ENCODE measurements at regions not wholly inside any gene's neighbourhood (a gene's known extent, or its start where the extent isn't known, plus 50 kb on each side); places are given as distances from the start of the nearest gene placed in this dataset.

DNA sequence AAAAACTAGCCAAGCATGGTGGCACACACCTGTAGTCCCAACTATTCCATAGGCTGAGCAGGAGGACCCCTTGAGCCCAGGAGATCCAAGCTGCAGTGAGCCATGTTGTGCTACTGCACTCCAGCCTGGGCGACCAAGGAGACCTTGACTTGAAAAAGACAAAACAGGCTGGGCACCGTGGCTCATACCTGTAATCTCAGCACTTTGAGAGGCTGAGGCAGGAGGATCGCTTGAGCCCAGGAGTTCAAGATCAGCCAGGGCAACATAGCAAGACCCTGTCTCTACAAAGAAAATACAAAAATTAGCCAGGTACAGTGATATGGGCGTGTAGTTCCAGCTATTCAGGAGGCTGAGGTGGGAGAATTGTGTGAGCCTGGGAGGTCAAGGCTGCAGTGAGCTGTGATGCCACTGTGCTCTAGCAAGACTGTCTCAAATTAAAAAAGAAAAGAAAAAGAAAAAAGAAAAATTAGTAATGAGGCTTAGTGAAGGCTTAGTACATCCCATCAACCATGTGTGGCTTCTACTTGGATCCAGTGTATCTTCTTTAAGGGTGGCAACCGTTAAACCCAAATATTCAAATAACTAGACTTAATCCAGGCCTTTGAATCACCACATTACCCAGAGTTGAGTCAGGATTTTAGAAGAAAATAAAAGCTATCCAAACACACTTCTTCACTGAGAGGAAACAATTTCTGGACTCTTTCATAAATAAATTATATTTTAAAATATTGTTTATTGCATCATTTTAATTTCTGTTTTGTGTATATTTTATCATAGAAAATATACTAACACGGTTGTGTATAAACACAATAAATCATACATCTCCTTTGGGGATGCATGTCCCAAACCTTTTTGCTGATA, 74.3 kb upstream of the RAB4A start:
- DNase-seq: no peak

DNA sequence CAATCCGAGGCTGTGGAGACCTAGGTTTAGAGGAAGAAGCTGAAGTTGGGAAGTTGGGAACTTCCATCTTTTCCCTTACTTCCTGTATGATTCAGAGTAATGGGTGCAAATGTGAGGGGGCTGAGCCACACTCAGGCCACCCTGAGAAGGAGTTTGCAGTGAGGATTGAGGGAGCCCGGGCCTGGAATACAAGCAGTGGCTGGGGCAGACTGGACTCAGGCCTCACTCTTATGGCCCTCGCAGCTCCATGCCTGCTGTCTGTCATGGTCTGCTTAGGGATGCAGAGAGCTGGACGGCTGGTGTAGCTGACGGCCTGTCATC, 73.7 kb upstream of the RAB4A start:
- no peak for DNase-seq

DNA sequence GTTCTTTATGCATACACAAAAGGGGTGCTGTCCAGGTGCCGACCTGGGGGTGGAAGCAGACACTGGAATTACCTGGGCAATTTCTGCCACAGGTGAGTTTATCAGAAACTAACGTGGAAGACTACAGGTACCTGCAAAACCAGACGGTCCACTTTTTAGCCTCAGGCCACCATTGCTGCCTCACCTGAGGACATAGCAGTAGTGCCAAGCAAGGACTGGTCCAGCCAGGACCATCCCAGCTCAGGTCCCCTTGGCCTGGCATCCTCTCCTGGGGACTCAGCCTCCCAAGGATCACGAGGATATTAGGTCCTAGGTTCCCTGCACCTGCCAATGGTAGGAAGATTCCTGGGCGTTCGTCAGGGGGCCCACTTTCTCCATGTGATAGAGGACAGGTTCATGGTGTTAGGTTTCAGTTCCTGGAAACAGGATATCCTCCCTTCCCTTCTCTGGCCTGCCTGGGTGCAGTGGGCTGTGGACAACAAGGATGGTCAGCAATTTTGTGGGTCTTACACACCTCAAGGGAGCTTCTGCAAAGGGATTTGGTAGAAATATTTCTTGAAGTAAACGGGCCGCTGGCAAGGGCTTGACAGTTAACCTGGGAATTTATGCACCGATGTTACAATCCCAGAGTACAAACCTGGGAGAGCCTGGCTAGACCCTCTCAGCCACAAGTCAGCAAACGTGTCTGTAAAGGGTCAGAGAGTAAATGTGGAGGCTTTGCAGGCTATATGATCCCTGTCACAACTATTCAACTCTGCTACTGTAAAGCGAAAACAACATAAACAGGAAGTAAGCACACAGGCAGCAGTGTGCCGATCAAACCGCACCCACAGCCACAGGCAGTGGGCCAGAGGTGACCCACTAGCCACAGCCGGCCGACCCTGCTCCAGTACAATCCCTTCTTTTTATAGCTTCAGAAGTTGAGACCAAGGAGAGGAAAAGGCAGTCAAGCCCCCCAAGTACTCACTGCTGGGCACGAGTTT, 71.4 kb upstream of the RAB4A start:
- DNase-seq: no peak

DNA sequence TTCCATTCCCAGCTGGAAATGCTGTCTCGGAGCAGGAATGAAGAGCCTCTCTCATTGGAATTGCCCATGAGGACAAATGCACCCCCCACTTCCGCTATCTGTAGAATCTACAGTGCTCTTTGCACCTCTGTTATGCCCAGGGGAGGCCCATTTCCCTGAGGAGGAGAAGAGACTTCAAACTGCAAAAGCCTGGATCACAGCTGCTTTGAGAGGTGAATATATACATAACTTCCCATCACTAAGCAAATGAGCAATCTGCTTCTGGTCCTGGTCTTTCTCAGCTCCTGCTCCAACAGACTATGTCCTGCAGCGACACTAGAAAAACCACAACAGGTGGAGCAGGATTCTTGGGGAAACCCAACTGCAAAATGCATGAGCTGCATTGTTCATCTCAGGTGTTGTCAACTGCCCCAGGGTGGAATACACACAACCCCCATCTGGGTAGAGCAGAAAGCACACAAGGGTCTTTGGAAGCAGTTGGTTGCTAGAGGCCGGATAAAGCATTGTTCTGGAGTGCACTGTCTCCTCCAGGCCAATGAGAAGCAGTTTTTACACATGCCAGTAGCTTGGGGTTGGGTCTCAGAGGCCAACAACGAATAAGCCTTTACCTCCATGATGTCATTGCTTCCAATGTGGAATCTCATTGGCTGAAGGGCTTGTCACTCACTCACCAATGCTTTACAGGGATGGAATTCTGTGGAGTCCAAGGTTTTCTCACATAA, 67.7 kb upstream of the RAB4A start:
- no peak for DNase-seq

DNA sequence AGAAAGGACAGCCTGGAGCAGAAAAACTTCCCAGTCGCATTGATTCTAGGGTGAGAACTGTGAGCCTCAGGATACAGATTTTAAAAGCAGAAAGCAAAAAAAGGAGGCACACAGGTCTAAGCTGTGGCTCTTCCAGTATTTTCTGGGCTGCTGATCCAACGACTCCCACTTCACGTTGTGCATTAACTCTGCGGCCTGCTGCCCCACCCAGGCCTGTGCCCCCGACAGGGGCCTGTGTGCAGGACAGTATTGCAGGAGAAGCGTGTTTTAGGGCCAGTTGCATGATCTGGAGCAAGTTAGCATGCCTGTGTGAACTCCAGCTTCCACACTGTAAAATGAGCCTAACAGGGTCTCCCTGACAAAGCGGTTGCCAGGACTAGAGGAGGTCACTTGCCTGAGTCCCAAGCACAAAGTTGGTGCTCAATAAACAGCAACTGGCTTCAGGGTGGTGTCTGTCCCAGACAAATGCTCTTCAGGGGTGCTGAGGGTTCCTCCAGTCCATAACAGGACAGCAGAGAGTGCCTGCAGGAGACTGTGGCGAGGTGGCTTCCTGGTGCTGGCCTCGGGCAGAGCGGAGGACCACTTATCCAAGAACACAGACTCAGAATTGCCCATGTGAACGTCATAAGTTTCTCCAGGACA, 66.8 kb upstream of the RAB4A start:
- no peak for DNase-seq

DNA sequence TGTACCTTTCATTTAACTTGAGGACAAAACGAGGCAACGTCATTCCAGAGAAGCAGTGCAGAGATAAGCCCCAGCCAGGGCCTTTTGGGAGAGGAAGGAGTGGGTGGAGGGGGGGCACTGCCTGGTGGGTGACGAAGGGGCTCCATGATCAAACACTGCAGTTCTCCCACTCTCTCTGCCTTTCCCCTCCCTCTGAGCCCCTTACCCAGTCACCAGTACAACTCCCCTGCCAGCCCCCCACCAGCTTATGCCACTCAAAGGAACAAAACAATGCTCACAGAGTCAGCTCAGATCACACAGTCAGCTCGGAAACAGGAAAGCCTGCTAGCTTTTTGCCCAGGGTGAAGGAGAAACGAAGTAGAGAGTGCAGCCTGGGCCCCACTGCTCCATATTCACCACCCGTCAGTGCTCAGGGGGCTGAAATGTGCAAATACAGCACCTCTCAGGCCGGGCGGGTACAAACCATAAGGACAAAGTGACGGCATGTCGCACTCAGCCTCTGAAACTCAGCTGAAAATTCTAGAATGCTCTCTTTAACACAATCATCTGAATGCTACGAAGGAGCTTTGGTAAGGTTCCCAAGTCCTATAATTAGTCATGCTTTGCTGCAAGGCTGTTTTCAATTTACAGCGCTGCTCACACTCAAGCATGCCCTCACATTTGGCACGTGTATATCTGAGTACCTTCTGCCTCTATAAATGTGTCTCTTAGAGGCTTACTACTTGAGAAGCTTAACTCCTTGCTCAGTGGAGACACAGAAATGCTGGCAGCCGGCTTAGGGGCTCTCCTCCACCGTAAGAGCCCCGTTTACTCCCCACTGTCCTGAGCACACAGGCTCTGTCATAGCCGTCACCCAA, 65.8 kb upstream of the RAB4A start:
- no peak for DNase-seq

DNA sequence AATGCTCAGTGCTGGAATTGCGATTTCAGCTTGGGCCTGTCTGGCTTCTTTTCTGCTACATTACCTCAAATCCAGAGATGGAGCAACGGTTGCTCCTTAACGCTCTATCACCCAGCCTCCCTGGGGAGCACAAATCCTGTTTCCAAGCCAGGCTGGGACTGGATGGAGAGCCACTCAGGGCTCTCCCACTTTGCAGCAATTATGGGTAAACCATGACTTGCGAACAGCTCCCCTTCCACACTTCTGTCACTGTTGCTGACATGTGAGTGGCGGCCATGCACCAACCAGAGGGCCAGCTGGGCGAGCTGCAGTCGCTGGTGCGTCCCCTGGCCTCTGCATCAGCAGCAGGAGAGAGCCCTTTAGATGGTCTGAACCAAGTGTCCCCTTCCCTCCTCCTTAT, 65.1 kb upstream of the RAB4A start:
- DNase-seq: no peak

DNA sequence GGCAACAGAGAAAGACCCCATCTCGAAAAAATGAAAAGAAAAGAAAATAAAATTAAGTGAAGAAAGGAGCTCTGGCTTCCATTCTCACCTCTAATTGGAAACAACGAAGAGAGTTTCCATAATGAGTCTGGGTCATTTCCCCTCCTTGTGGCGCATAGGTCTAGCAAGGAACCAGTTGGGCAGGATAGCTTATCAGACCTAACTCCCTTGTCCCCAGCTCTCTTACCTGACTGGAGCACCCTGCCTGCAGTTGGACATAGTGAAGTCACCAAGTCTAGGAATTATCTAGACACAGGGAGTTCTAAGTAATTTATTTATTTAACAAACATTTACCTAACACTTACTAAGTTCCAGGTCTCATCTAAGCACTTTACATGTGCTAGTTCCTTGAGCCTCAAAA, 63.0 kb upstream of the RAB4A start:
- no peak for DNase-seq

DNA sequence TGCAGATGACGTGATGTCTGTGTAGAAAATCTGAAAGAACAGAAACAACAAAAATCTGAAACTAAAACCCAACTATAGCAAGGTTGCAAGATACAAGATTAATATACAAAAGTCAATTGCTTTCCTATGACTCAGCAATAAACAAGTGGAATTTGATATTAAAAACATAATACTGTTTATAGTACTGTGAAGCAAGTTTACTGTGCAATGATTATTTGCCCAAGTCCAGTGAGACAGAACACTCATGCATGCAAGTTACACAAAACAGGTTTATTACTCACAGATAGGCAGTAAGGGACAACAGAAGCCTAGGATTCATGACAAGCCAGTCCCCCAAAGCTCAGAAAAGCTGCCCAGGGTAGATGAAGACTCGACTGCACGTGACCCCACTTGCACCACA, 62.4 kb upstream of the RAB4A start:
- DNase-seq: no peak

DNA sequence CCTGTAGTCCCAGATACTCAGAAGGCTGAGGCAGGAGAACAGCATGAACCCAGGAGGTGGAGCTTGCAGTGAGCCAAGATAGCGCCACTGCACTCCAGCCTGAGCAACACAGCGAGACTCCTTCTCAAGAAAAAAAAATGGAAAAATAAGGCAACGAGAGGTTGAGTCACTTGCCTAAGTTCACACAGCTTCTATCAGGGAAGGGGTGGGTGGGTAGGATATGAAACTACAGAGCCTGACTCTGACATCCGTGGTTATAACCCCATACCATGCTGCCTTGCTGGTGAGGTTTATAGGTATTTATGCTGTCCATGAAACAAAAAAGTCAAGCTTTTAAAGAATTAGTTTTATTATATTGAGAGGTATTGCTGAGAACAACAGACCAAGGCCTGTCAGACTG, 61.5 kb upstream of the RAB4A start:
- DNase-seq: no peak

DNA sequence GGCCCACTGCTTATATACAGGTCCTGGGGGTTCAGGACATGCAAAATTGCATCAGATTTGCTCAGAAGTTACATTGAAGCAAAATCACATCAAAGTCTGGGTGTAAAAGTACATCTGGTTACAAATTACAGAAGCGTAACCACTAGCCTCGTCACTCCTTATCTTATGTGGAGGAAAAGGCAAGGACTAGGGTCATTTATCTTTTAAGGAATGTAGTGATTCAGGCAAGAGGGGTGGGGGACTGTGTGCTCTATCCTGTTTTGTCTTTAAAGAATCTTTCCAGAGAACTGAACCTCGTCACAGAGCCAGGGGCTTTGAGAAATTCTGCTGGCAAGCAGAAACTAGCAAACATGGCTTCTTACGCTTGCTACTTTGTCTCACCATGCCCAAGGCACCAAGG, 61.1 kb upstream of the RAB4A start:
- no peak for DNase-seq

DNA sequence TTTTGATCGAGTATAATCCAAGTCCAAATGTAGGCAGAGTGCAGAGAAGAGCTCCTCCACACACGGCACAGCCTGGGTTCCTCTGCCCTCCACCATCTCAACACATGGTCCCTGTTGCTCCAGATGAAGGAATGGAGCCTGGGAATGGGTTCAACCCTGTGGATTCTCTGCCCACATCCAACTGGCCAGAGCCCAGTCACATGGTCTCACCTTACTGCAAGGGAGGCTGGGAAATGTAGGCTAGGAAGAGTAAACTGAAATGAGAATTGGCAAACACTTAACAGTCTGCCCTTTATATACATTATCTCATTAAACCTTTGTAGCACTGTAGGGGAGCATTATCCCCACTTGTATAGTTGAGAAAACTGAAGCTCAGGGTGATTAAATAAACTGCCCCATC, 60.1 kb upstream of the RAB4A start:
- DNase-seq: no peak

DNA sequence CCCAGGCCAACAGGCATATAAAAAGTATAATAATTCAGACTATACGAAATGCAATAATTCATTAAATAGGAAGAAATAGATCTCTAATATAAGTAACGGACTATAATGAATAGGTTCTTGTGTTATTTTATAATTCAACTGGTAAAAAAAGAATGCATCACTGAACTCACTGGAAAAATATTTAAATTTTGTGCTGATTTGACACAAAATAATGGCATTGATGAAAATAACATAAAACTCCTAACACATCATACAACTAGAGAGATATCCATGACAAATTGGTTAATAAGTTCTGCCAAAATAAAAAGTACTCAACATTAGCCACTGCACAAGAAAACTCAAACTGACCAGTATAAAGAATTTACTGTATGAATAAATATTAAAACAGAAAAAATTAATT, 57.1 kb upstream of the RAB4A start:
- no peak for DNase-seq

DNA sequence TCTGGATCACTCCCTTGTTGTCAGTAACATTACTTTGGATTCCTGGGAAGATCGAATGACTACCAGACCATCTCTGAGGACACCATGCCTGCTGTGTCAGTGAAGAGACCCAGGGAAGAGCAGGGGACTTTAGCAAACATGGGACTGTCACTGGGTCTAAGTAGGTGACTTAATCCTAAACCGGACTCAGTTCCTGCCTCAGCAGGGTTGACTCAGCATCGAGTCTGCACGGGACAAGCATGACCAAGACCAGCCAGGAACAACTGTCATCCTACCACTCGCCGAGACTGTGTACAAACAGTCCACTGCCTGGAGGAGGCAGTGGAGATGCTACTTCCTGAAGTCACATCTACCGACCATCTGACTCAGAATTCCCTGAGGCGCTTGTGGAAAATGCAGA, 53.2 kb upstream of the RAB4A start:
- no peak for DNase-seq

DNA sequence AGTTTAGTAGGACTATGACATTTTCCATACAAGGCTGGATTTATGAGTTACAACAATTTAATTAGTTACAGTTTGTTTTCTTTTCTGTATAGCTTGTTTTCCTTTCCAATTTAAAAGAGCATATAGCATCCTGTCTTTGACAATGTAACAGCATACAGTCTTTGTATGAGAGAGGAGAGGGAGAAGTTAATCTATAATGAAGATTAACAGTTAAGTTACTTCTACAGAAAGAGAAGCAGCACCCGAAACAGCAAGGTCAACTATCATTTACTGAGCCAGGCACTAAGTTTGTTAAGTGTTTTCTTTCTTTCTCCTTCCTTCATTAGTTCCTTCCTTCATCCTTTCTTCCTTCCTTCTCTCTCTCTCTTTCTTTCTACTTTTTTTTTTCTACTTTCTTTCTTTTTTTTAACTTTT, 52.3 kb upstream of the RAB4A start:
- no peak for DNase-seq

DNA sequence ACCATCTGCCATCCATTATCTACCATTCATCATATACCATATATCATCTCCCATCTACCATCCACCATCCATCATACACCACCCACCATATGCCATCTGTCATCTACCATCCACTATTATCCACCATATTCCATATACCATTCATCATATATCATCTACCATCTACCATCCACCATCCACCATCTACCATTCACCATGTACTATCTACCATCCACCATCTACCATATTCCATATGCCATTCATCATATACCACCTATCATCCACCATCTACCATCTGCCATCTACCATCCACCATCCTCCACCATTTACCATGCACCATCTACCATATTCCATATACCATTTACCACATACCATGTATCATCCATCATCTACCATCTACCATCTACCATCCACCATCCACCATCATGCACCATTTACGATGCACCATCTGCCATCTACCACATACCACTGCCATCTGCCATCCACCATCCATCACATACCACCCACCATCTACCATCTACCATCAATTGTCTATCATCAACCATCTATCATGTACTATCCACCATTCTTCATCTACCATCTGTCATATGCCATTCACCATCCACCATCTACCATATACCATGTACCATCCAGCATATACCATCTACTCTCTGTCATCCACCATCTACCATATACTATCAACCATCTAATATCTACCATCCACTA, 50.6 kb upstream of the RAB4A start:
- no peak for DNase-seq

DNA sequence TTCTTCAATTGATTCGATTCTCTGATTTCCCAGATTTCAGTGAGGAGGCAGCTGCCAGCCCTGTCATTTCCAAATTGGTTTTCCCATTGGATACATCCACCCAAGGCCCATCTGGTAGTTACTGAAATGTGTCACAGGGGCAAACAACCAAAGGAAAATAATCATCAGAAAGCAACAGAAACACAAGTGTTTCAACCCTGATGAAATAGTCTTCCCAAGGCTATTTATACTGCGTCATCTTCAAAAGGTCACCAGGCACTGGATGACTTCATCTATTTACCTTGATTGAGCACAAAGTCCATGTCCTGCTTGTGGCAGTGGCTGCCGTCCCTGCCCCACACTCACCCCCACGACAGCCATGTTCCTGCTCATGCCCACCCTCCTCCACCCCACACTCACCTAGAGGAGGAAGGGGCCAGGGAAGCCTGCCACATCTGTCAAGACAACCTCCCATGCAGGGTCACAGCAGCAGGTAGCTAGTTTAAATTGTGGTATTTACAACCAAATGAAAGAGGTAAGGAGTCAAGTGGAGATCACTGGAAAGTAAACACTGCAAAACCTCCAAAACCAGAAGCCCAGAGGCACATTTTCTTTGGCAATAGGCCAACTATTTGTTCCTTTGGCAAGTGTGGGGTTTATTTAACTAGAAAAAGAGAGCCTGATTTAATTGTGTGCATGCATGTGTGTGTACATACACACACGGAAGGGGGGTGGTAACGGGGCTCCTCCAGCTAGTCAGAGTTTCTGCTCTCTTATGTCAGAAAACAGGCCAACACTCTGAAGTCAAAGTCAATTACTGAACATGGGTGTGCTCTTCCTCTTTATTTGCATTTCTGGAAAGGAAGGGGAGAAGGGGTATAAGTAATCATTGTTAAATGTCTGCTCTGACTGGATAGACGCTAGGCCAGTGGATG, 49.5 kb upstream of the RAB4A start:
- DNase-seq: no peak
